IMR-90 (cell line): ENCODE measurements at regions not wholly inside any gene's neighbourhood (a gene's known extent, or its start where the extent isn't known, plus 50 kb on each side); places are given as distances from the start of the nearest gene placed in this dataset.

Experiments
- ATAC-seq: fragments of 200-7000 bp; cut with Tn5 transposase; 2 replicates; pipeline ENCODE4 v1.9.1; 2020; ENCODE audit warnings: low read depth, mild to moderate bottlenecking, moderate library complexity
- BruUV-seq: library from RNA; stranded (reverse); fragments of 400-500 nt; replicated peaks from 2 replicates; lab custom pipeline; 2021; lab: Mats Ljungman, UMichigan
- CTCF ChIA-PET: fragments of 300-600 bp; formaldehyde crosslinking; extraction: SDS; loops from one replicate; lab custom pipeline; 2021; ENCODE audit warnings: antibody characterized with exemption; lab: Yijun Ruan, JAX
- POLR2A ChIA-PET: fragments of 300-600 bp; sonication (Branson Sonifier 250); formaldehyde crosslinking; loops from one replicate; lab custom pipeline; 2022; ENCODE audit warnings: antibody characterized with exemption; ENCODE audit not compliant: unreplicated experiment; lab: Charles Lee
- DNase-seq: peaks from one replicate; pipeline ENCODE4 v3.0.0; 2013
- H2AFZ ChIP-seq: replicated peaks from 2 replicates; pipeline ENCODE3; 2013; ENCODE audit warnings: low read length, mild to moderate bottlenecking; ENCODE audit not compliant: poor library complexity
- H2AK5ac ChIP-seq: 2 replicates; pipeline ENCODE4 v1.6.1; 2013; ENCODE audit warnings: low read depth, low read length, inconsistent platforms
- H2AK9ac ChIP-seq: replicated peaks from 2 replicates; pipeline ENCODE3; 2013; ENCODE audit warnings: mild to moderate bottlenecking, low read depth, low read length, moderate library complexity; ENCODE audit not compliant: poor library complexity
- H2BK120ac ChIP-seq: 2 replicates; pipeline ENCODE4 v1.6.1; 2013; ENCODE audit warnings: low read depth, low read length, inconsistent platforms
- H2BK15ac ChIP-seq: 3 replicates; pipeline ENCODE4 v1.6.1; 2013; ENCODE audit warnings: low read depth, low read length, inconsistent platforms
- H2BK20ac ChIP-seq: 2 replicates; pipeline ENCODE4 v1.6.1; 2013; ENCODE audit warnings: low read depth, mild to moderate bottlenecking, inconsistent platforms, low read length, moderate library complexity
- H2BK5ac ChIP-seq: 2 replicates; pipeline ENCODE4 v1.6.1; 2013; ENCODE audit warnings: mild to moderate bottlenecking, low read depth, low read length, inconsistent platforms; ENCODE audit not compliant: poor library complexity, severe bottlenecking
- H3K14ac ChIP-seq: replicated peaks from 2 replicates; pipeline ENCODE4 v1.6.1; 2013; ENCODE audit warnings: low read depth, low read length, inconsistent platforms
- H3K18ac ChIP-seq: 2 replicates; pipeline ENCODE4 v1.6.1; 2013; ENCODE audit warnings: low read depth, low read length, control low read depth
- H3K23ac ChIP-seq: 2 replicates; pipeline ENCODE4 v1.6.1; 2013; ENCODE audit warnings: low read depth, low read length, inconsistent platforms
- H3K27ac ChIP-seq: 2 replicates; pipeline ENCODE4 v1.5.1; 2013; ENCODE audit warnings: mild to moderate bottlenecking, control low read depth, low read length; ENCODE audit not compliant: insufficient read depth
- H3K27me3 ChIP-seq: 2 replicates; pipeline ENCODE4 v1.6.1; 2013; ENCODE audit warnings: low read length; ENCODE audit not compliant: control insufficient read depth, insufficient read depth
- H3K36me3 ChIP-seq: 2 replicates; pipeline ENCODE4 v1.6.1; 2013; ENCODE audit warnings: low read length, mixed read lengths; ENCODE audit not compliant: control insufficient read depth, insufficient read depth
- H3K4ac ChIP-seq: 2 replicates; pipeline ENCODE4 v1.6.1; 2013; ENCODE audit warnings: low read depth, low read length, inconsistent platforms
- H3K4me1 ChIP-seq: 2 replicates; pipeline ENCODE4 v1.6.1; 2013; ENCODE audit warnings: low read length, mixed read lengths; ENCODE audit not compliant: control insufficient read depth, insufficient read depth
- H3K4me2 ChIP-seq: 2 replicates; pipeline ENCODE4 v1.6.1; 2013; ENCODE audit warnings: low read depth, mild to moderate bottlenecking, control low read depth, low read length, moderate library complexity
- H3K4me3 ChIP-seq: 2 replicates; pipeline ENCODE4 v1.5.1; 2013; ENCODE audit warnings: low read depth, mild to moderate bottlenecking, control low read depth, low read length, moderate library complexity; ENCODE audit not compliant: insufficient read depth
- H3K56ac ChIP-seq: 2 replicates; pipeline ENCODE4 v1.6.1; 2013; ENCODE audit warnings: low read length, inconsistent platforms; ENCODE audit not compliant: insufficient read depth; ENCODE audit errors: extremely low read depth
- H3K79me1 ChIP-seq, 2 experiments: 2 replicates each; pipeline ENCODE4 v1.6.1; 2013; ENCODE audit warnings: low read length in 2 of 2, inconsistent platforms in 1 of 2, low read depth in 1 of 2
- H3K9ac ChIP-seq: 2 replicates; pipeline ENCODE4 v1.6.1; 2013; ENCODE audit warnings: low read depth, low read length, control low read depth
- H3K9me1 ChIP-seq: 2 replicates; pipeline ENCODE4 v1.6.1; 2013; ENCODE audit warnings: low read length, inconsistent platforms; ENCODE audit not compliant: insufficient read depth
- H3K9me3 ChIP-seq: 2 replicates; pipeline ENCODE4 v1.6.1; 2013; ENCODE audit warnings: low read length; ENCODE audit not compliant: control insufficient read depth, insufficient read depth
- H4K20me1 ChIP-seq: 2 replicates; pipeline ENCODE4 v1.6.1; 2013; ENCODE audit warnings: low read length, inconsistent platforms; ENCODE audit not compliant: insufficient read depth
- H4K5ac ChIP-seq: 2 replicates; pipeline ENCODE4 v1.6.1; 2013; ENCODE audit warnings: mild to moderate bottlenecking, low read depth, low read length, control low read depth
- H4K8ac ChIP-seq, 2 experiments: 2 replicates each; pipeline ENCODE4 v1.6.1; 2013; ENCODE audit warnings: low read depth in 2 of 2, low read length in 2 of 2, control low read depth in 1 of 2, inconsistent platforms in 1 of 2
- H4K91ac ChIP-seq: 2 replicates; pipeline ENCODE4 v1.6.1; 2013; ENCODE audit warnings: low read depth, low read length, inconsistent platforms; ENCODE audit not compliant: insufficient read depth
- BHLHE40 ChIP-seq: fragments of 150-350 bp; IDR thresholded peaks from 2 replicates; pipeline ENCODE4 v1.6.1; 2016; ENCODE audit warnings: mild to moderate bottlenecking, low read depth, low read length
- CEBPB ChIP-seq: IDR thresholded peaks from 2 replicates; pipeline ENCODE4 v1.6.1; 2012; ENCODE audit warnings: low read depth, low read length, improper control_type of control experiment
- CHD1 ChIP-seq: IDR thresholded peaks from 2 replicates; pipeline ENCODE4 v1.6.1; 2012; ENCODE audit warnings: low read depth, low read length, improper control_type of control experiment
- ELK1 ChIP-seq: fragments of 150-350 bp; IDR thresholded peaks from 2 replicates; pipeline ENCODE4 v1.6.1; 2016; ENCODE audit warnings: low read depth, mild to moderate bottlenecking, low read length, moderate library complexity, borderline replicate concordance
- FOS ChIP-seq: fragments of 150-350 bp; IDR thresholded peaks from 2 replicates; pipeline ENCODE4 v1.6.1; 2016; ENCODE audit warnings: low read depth, low read length
- MAZ ChIP-seq: IDR thresholded peaks from 2 replicates; pipeline ENCODE4 v1.6.1; 2012; ENCODE audit warnings: low read depth, mild to moderate bottlenecking, low read length, improper control_type of control experiment, moderate library complexity, borderline replicate concordance
- MXI1 ChIP-seq: IDR thresholded peaks from 2 replicates; pipeline ENCODE4 v1.6.1; 2012; ENCODE audit warnings: low read depth, mild to moderate bottlenecking, low read length, moderate library complexity, borderline replicate concordance
- NFE2L2 ChIP-seq: fragments of 150-350 bp; IDR thresholded peaks from 2 replicates; pipeline ENCODE4 v1.6.1; 2016; ENCODE audit warnings: low read depth, mild to moderate bottlenecking, low read length
- POLR2A ChIP-seq: IDR thresholded peaks from 2 replicates; pipeline ENCODE4 v1.6.1; 2012; ENCODE audit warnings: mild to moderate bottlenecking, low read depth, low read length
- RAD21 ChIP-seq: IDR thresholded peaks from 2 replicates; pipeline ENCODE4 v1.6.1; 2012; ENCODE audit warnings: low read length, improper control_type of control experiment
- RCOR1 ChIP-seq: IDR thresholded peaks from 2 replicates; pipeline ENCODE4 v1.6.1; 2012; ENCODE audit warnings: mild to moderate bottlenecking, low read length, improper control_type of control experiment; ENCODE audit not compliant: insufficient replicate concordance
- RFX5 ChIP-seq: IDR thresholded peaks from 2 replicates; pipeline ENCODE4 v1.8.0; 2012; ENCODE audit warnings: low read depth, mild to moderate bottlenecking, low read length, moderate library complexity
- SMC3 ChIP-seq: fragments of 150-350 bp; IDR thresholded peaks from 2 replicates; pipeline ENCODE4 v1.6.1; 2016; ENCODE audit warnings: low read depth, mild to moderate bottlenecking, antibody characterized with exemption, low read length, moderate library complexity
- WGBS, 2 experiments: methylation state at CpG; one replicate each; pipeline versions ENCODE4 v1.1.5 to v1.1.7; 2013; ENCODE audit warnings: missing lambda C conversion rate in 2 of 2; ENCODE audit not compliant: insufficient read length in 1 of 2; ENCODE audit errors: extremely low coverage in 2 of 2; 5-methylcytosine and 5-hydroxymethylcytosine counted together
- dilution Hi-C: fragments of 300-500 bp; cut with HindIII; formaldehyde crosslinking; loops from one replicate; pipeline ENCODE4 v1.14.3; 2018; ENCODE audit warnings: low sequenced_read_pairs; ENCODE audit not compliant: unreplicated experiment
- in situ Hi-C: fragments of 300-500 bp; cut with MboI; formaldehyde crosslinking; loops from 3 replicates; pipeline ENCODE4 v1.14.3; 2019; ENCODE audit warnings: low sequenced_read_pairs, inconsistent platforms, mixed read lengths
- intact Hi-C: fragments of 100-400 bp; cut with micrococcal nuclease; formaldehyde crosslinking; loops from 2 replicates; pipeline ENCODE4 v1.10.0; 2022
- TF ChIP-seq, protein P1 (sequence below): conservative IDR thresholded peaks from 2 replicates; pipeline ENCODE4 v1.5.1; 2012; ENCODE audit warnings: mild to moderate bottlenecking, low read depth, low read length, improper control_type of control experiment
- TF ChIP-seq, protein P2 (sequence below): fragments of 150-350 bp; IDR thresholded peaks from 2 replicates; pipeline ENCODE4 v1.6.1; 2017; ENCODE audit warnings: mild to moderate bottlenecking, antibody characterized with exemption, low read length, low read depth

DNA sequence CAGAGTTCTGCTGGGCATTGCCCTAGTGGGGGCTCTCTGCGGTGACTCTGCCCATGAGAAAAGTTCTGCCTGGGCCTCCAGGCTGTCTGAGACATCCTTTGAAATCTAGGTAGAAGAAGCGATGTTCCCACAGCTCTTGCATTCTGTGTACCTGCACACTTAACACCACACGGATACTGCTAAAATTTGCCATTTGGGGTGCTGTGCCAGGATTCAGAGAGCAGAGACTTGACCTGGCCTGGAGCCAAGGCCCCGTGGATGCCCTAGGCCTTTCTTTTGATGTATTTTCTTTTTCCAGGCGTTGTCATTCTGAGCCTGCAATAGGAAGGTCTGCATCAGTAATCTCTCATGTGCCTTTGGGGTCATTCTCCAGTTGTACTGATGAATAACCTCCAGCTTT, 89.3 kb upstream of the IL12B start:
- no peak for DNase-seq
- peaks cover 4% of the 10 kb centered on the region for H3K27me3 ChIP-seq
- WGBS, 2 experiments: 22% methylated on average over 1 of the region's 5 CpGs; no CpG with 5 or more reads in 1 of the 2 experiments
- no peak overlapping the region for H2BK120ac ChIP-seq
- no peak overlapping the region for H2BK15ac ChIP-seq
- in situ Hi-C loops: no loop called here
- POLR2A ChIA-PET: interaction anchor here (0.5 kb wide), 1 partner anchor 999 kb away, joined by 9 read pairs; the partner anchor contains the start of gene SLU7
- no peak for TF ChIP-seq RCOR1
- TF ChIP-seq POLR2A: no peak
- no peak for TF ChIP-seq MXI1
- no peak for TF ChIP-seq FOS
- no peak for TF ChIP-seq SMC3
- TF ChIP-seq CEBPB: no peak
- TF ChIP-seq CHD1: no peak
- TF ChIP-seq RAD21: no peak
- TF ChIP-seq, protein P1, sequence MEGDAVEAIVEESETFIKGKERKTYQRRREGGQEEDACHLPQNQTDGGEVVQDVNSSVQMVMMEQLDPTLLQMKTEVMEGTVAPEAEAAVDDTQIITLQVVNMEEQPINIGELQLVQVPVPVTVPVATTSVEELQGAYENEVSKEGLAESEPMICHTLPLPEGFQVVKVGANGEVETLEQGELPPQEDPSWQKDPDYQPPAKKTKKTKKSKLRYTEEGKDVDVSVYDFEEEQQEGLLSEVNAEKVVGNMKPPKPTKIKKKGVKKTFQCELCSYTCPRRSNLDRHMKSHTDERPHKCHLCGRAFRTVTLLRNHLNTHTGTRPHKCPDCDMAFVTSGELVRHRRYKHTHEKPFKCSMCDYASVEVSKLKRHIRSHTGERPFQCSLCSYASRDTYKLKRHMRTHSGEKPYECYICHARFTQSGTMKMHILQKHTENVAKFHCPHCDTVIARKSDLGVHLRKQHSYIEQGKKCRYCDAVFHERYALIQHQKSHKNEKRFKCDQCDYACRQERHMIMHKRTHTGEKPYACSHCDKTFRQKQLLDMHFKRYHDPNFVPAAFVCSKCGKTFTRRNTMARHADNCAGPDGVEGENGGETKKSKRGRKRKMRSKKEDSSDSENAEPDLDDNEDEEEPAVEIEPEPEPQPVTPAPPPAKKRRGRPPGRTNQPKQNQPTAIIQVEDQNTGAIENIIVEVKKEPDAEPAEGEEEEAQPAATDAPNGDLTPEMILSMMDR: no peak
- TF ChIP-seq, protein P2, sequence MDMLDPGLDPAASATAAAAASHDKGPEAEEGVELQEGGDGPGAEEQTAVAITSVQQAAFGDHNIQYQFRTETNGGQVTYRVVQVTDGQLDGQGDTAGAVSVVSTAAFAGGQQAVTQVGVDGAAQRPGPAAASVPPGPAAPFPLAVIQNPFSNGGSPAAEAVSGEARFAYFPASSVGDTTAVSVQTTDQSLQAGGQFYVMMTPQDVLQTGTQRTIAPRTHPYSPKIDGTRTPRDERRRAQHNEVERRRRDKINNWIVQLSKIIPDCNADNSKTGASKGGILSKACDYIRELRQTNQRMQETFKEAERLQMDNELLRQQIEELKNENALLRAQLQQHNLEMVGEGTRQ: no peak
- no peak for TF ChIP-seq MAZ
- no peak for TF ChIP-seq RFX5
- TF ChIP-seq BHLHE40: no peak
- no peak for TF ChIP-seq ELK1
- no peak for TF ChIP-seq NFE2L2
- dilution Hi-C loops: no loop called here
- no peak overlapping the region for H4K91ac ChIP-seq
- H3K4me2 ChIP-seq: no peak overlapping the region
- no peaks in the 10 kb centered on the region for H3K4me1 ChIP-seq
- H3K23ac ChIP-seq: no peak overlapping the region
- H3K4me3 ChIP-seq: no peak overlapping the region
- no peak for ATAC-seq
- no TSS peak for BruUV-seq
- no peak overlapping the region for H3K27ac ChIP-seq
- no peak overlapping the region for H3K56ac ChIP-seq
- H2AK9ac ChIP-seq: no peak overlapping the region
- no peaks in the 10 kb centered on the region; the same call in 1 of the 2 replicates for H3K9me1 ChIP-seq
- H3K18ac ChIP-seq: no peak overlapping the region
- H3K4ac ChIP-seq: no peak overlapping the region
- H2BK5ac ChIP-seq: no peak overlapping the region
- no peak overlapping the region for H3K14ac ChIP-seq
- no peaks in the 10 kb centered on the region for H3K36me3 ChIP-seq
- CTCF ChIA-PET: no interaction called here
- no peak overlapping the region for H2AFZ ChIP-seq
- H3K9ac ChIP-seq: no peak overlapping the region
- intact Hi-C loops: no loop called here
- no peaks in the 10 kb centered on the region for H3K9me3 ChIP-seq
- H4K5ac ChIP-seq: no peak overlapping the region
- no peaks in the 10 kb centered on the region for H4K20me1 ChIP-seq
- H4K8ac ChIP-seq: no peak overlapping the region
- no peak overlapping the region for H2AK5ac ChIP-seq
- no peaks in the 10 kb centered on the region for H3K79me1 ChIP-seq
- H2BK20ac ChIP-seq: no peak overlapping the region
